HG02571 (cell line): ENCODE measurements at regions not wholly inside any gene's neighbourhood (a gene's known extent, or its start where the extent isn't known, plus 50 kb on each side); places are given as distances from the start of the nearest gene placed in this dataset.

ENCODE experiments used
- ATAC-seq: cut with Tn5 transposase; IDR thresholded peaks from one replicate; pipeline ENCODE4 v1.9.1; 2021; ENCODE audit warnings: mild to moderate bottlenecking, moderate library complexity; ENCODE audit not compliant: unreplicated experiment

DNA sequence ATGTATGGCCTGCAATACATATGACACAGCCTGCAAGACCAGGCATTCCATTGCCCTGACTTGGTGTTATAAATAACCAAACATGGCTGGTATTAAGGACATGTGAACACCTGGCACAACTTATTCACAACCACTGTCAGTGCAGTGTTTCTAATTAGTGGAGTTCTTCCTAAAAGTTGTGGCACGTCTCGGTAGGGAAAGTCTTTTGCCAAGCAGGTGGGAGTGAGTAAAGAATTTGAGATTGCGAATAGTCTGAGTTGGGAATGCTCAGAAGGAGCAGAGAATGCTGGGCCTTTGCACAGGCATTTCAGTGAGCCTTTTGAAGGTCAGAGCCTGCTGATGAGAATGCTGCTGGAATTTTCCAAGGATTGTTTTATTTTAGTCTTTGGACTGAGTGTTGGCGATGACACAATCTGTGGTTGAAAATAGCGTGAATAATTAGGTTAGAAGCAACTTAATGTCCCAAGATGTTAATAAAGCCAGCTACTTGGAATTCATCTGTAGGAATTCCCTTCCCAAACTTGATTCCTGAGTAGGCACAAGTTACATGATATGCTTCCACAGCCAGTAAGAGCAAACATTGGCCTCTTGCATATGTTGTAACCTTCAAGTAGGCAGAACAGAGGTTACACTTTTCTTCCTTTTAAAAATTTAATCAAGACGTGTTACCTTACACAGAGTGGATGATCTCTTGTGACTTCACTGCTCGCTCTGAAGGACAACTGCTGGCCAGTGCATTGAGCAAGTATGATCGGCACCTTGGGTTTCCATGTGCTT is 83.6 kb upstream of the PGRMC2 start:
- ATAC-seq, result no peak

DNA sequence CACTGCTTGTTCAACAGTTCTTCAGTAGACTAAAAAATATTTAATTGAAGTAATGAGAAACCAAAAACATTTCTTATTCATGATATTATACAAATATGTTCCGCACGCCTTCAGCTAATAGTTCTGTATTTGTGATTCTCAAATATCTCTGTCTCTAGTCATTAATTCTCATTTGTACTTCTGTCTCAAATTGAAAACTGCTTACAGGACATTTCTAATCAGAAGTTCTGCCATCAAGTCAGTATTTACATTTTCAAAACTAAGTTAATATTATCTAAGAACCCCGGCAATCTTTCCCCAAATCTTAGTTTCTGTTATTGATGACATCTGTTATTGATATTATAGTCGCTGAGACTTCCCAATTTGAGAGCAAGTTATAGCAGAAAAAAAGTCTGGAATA is 78.6 kb upstream of the PGRMC2 start:
- ATAC-seq, result no peak

- no peak for ATAC-seq
These were observed 77.0 kb upstream of the PGRMC2 start for GRCh38 chr4:128364565-128364964.

- ATAC-seq, result no peak
These were observed 76.4 kb upstream of the PGRMC2 start for GRCh38 chr4:128363966-128364365.

GRCh38 chr4:128362760-128363159 is 75.1 kb upstream of the PGRMC2 start:
- no peak for ATAC-seq

DNA sequence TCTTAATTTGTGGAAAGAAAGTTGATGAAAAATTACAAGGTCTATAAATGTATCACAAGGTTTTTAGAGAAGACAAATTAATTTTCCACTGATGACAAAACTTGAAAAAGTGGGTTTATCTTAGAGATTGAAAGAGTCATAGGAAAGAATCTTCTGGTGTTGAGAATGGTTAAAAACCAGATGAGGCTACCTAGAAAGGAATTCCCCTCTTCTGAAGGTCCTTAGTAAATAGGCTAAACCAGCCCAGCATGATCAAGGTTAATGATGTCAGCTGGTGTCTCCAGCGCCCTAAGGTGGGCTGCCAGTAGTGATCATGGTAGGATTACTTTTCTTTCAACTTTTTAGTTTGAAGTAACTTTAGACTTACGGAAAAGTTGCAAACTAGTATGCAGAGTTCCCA is 71.8 kb upstream of the PGRMC2 start:
- ATAC-seq, result no peak

- no peak for ATAC-seq
These were observed 71.3 kb upstream of the PGRMC2 start for GRCh38 chr4:128358913-128359279.

DNA sequence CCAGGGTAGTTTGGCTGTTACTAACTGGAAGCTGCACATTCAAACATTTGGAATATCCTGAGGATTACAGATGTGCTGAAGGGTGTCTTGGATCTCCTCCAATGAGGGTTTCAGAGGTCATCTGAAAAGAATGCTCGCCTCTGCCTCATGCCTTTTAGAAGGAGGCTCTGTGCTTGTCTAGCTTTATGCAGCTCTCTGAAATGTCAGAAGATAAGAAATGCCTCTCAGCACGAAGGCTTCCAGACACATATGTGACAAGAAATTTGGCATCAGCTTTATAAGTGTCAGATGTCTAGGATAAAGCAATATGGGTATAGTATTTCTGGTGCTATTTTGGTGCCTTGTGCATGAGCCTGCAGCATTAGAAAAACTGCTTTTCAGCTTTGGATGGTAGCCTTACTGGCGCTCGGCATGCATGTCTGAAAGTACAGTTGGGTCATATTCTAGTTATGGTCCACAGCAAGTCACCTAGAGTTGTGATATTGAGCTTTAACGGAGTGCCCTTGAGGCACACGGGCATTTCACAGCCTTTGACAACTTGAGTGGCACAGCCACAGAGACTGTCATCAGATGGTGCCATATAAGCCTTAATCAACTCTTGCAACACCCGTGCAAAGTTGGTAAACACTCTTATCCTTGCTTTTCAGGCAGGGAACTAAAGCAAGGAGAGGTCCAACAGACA is 70.8 kb upstream of the PGRMC2 start:
- no peak for ATAC-seq

GRCh38 chr4:128357286-128357685 is 69.7 kb upstream of the PGRMC2 start:
- no peak for ATAC-seq

DNA sequence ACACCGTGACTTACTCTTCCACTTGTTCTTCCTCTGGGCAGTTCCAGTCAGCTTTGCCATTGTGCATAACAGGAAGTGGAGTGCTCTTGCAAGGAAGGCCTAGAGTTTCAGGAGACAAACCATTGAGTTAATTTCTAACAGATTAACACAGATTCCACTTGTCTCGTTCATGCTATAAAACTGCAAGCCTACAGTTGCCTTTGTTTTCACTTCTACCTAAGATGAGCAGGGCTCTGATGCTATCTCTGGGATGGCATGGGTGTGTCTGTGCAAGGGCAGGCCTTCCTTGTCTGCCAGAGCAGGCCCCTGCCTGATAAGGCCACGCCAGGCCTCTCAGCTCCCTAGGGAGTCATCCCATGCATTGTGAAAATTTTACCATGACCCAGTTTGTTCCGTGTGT is 67.7 kb upstream of the PGRMC2 start:
- no peak for ATAC-seq

- no peak for ATAC-seq
These were observed 66.7 kb upstream of the PGRMC2 start for GRCh38 chr4:128354205-128354821.

- no peak for ATAC-seq
These were observed 66.2 kb upstream of the PGRMC2 start for GRCh38 chr4:128353791-128354190.

DNA sequence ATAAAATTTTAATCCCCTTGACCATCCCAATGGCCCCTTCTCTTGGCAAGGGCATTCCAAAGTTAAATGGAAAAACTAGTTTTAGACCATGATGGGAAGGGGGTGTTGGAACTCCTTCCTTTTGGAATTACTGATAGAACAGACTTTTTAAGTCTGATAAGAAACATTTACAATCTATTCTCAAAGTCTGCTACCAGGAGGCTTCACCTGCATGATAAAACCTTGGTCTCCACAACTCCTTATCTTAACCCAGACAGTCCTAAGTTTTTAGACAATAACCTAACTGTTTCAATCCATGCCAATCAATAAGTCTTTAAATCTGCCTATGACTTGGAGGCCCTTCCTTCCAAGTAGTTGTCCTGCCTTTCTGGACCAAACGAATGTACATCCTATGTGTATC is 63.9 kb upstream of the PGRMC2 start:
- ATAC-seq, result no peak

GRCh38 chr4:128350449-128351045 is 62.9 kb upstream of the PGRMC2 start:
- no peak for ATAC-seq

- no peak for ATAC-seq
These were observed 62.3 kb upstream of the PGRMC2 start for GRCh38 chr4:128349921-128350320.

GRCh38 chr4:128347930-128348660 is 60.5 kb upstream of the PGRMC2 start:
- ATAC-seq, result no peak

GRCh38 chr4:128347175-128347868 is 59.7 kb upstream of the PGRMC2 start:
- ATAC-seq, result no peak

DNA sequence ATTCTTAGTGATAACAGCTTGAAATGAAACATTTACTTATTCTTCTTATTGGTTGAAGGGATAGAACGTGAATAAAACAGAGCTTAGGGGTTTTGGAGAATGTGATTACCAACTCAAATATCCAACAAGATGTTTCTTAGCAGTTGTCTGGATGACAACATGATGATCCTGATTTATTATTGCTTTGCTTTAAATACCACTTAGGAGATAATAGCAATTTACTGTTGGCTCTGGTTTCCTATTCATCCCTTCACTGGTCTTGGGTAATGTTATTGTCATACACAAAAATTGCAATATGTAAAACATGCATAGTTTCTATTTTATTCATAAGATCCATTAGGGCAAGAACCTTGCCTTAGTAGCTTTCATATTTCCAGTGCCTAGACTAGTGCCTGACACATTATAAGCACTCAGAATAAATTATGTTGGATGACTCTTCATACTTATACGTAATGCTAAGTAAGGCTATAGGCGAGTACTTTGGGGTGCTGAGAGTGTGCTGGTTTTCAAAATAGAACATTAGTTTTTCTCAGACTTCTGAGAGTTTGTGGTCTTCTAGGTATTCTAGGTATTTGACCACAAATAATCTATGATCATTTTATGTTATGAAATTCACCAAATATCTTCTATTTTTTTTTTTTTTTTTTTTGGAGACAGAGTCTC is 58.6 kb upstream of the PGRMC2 start:
- ATAC-seq, result no peak

- no peak for ATAC-seq
These were observed 58.0 kb upstream of the PGRMC2 start for GRCh38 chr4:128345650-128346049.

DNA sequence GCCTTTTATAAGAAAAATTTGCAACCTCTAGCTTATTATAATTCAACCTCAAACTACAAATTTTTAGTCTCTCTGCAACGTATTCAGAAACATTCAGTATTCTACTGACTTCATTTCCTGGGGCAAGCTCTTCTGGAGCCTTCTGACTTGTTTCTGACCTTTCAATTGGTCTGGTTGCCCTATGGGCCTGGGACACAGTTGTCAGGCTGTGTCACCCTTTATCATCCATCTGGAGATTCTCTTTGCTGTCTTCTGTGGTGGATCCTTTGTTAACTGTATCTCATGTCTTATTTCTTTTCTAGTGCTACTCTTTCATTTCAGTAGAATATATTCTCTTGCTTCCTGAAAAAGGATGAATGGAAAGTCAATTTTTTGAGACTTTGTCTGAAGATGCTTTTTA is 55.1 kb upstream of the PGRMC2 start:
- ATAC-seq, result no peak
